HepG2 (cell line): ENCODE measurements at regions not wholly inside any gene's neighbourhood (a gene's known extent, or its start where the extent isn't known, plus 50 kb on each side); places are given as distances from the start of the nearest gene placed in this dataset.

Experiments
- ATRX ChIP-seq: sonication (generic); formaldehyde crosslinking; IDR thresholded peaks from 2 replicates; pipeline ENCODE4 v1.4.0; 2020; ENCODE audit warnings: missing genetic modification reagents, borderline replicate concordance
- CTCF ChIP-seq: sonication (generic); formaldehyde crosslinking; IDR thresholded peaks from 2 replicates; pipeline ENCODE4 v1.5.0; 2020; ENCODE audit warnings: mild to moderate bottlenecking, missing genetic modification reagents, moderate library complexity
- EZH2 ChIP-seq: conservative IDR thresholded peaks from 2 replicates; pipeline ENCODE4 v1.6.1; 2012; ENCODE audit warnings: mild to moderate bottlenecking, low read depth, low read length, moderate library complexity
- GABPA ChIP-seq, 2 experiments: IDR thresholded peaks; 2 replicates each; pipeline ENCODE4 v1.6.1; 2011 to 2016; ENCODE audit warnings: low read depth in 2 of 2, low read length in 1 of 2, missing biosample characterization in 1 of 2, missing genetic modification characterization in 1 of 2
- HDAC2 ChIP-seq: sonication (generic); formaldehyde crosslinking; IDR thresholded peaks from 2 replicates; pipeline ENCODE4 v1.4.0; 2020; ENCODE audit warnings: missing genetic modification reagents
- NONO ChIP-seq, 2 experiments: fragments of 450-650 bp in 1 of 2; sonication (generic) in 1 of 2; formaldehyde crosslinking in 1 of 2; IDR thresholded peaks in 1 of 2; conservative IDR thresholded peaks in 1 of 2; 2 replicates each; pipeline versions ENCODE4 v1.6.1 to v1.8.0; 2017 to 2022; ENCODE audit warnings: mild to moderate bottlenecking in 1 of 2, missing genetic modification reagents in 1 of 2, moderate library complexity in 1 of 2
- POLR2A ChIP-seq, 2 experiments: IDR thresholded peaks; 2 replicates each; pipeline ENCODE4 v1.6.1; 2011; ENCODE audit warnings: low read depth in 2 of 2, low read length in 2 of 2, mild to moderate bottlenecking in 1 of 2, moderate library complexity in 1 of 2; ENCODE audit not compliant: insufficient read depth in 1 of 2
- RBAK ChIP-seq: sonication (generic); formaldehyde crosslinking; IDR thresholded peaks from 2 replicates; pipeline ENCODE4 v1.5.1; 2020; ENCODE audit warnings: mild to moderate bottlenecking, missing genetic modification reagents
- SP1 ChIP-seq, 2 experiments: fragments of 450-650 bp in 1 of 2; sonication (generic) in 1 of 2; formaldehyde crosslinking in 1 of 2; IDR thresholded peaks; 2 replicates each; pipeline versions ENCODE4 v1.4.0 to v1.6.1; 2016 to 2020; ENCODE audit warnings: missing genetic modification reagents in 1 of 2
- ZNF318 ChIP-seq: sonication (generic); formaldehyde crosslinking; IDR thresholded peaks from 2 replicates; pipeline ENCODE4 v1.4.0; 2020; ENCODE audit warnings: mild to moderate bottlenecking, missing genetic modification reagents
- ZNF772 ChIP-seq: sonication (generic); formaldehyde crosslinking; IDR thresholded peaks from 2 replicates; pipeline ENCODE4 v1.5.0; 2020; ENCODE audit warnings: mild to moderate bottlenecking, missing genetic modification reagents

GRCh38 chr1:100626397-100626796 lies 88.5 kb downstream of the GPR88 start:
- TF ChIP-seq SP1 (IDR thresholded peaks at IDR 0.05) (no peak), SP1 (CRISPR knock-in tag; IDR thresholded peaks at IDR 0.05) (no peak), CTCF (CRISPR knock-in tag) (no peak), ZNF772 (CRISPR knock-in tag) (no peak), GABPA (IDR thresholded peaks at IDR 0.05; ENCODE audit: low read depth, low read length) (no peak), GABPA (CRISPR knock-in tag; IDR thresholded peaks at IDR 0.05; ENCODE audit: low read depth) (no peak), POLR2A (IDR thresholded peaks at IDR 0.05; ENCODE audit: insufficient read depth in 1 of 2, low read depth in 2 of 2, low read length in 2 of 2) (no peak), EZH2 (no peak), HDAC2 (no peak), ZNF318 (CRISPR knock-in tag) (no peak), RBAK (no peak), NONO (IDR thresholded peaks at IDR 0.05) (no peak), NONO (CRISPR knock-in tag; conservative IDR thresholded peaks at IDR 0.05) (no peak), ATRX (CRISPR knock-in tag) (no peak)
